Stimulated activated CD4-positive, alpha-beta T cell treated with anti-CD3 and anti-CD28 coated beads, Interleukin-4, amount 100 ng/mL, for 4 hours (primary cell): ENCODE measurements at regions not wholly inside any gene's neighbourhood (a gene's known extent, or its start where the extent isn't known, plus 50 kb on each side); places are given as distances from the start of the nearest gene placed in this dataset.
"Not testable (repeated sequence)": the region's sequence is repeated elsewhere in the genome, so short reads cannot be mapped to it uniquely, and the experiment has no call there.

Experiments
- DNase-seq, 2 experiments: peaks; one replicate each; pipeline ENCODE4 v3.0.0-alpha.2; 2020

- not testable (repeated sequence) for DNase-seq
These were observed 889.3 kb upstream of the NUDT12 start for GRCh38 chr5:104451911-104452310.

GRCh38 chr5:104444656-104445055 is 882.1 kb upstream of the NUDT12 start:
- no peak for DNase-seq

- no peak for DNase-seq
These were observed 881.1 kb upstream of the NUDT12 start for GRCh38 chr5:104443706-104444105.

GRCh38 chr5:104431981-104432380 is 869.4 kb upstream of the NUDT12 start:
- no peak for DNase-seq

- DNase-seq, result no peak
These were observed 868.5 kb upstream of the NUDT12 start for GRCh38 chr5:104431002-104431620.

GRCh38 chr5:104429911-104430310 is 867.3 kb upstream of the NUDT12 start:
- no peak for DNase-seq

GRCh38 chr5:104421431-104421830 is 858.8 kb upstream of the NUDT12 start:
- no peak for DNase-seq

GRCh38 chr5:104418056-104418455 is 855.5 kb upstream of the NUDT12 start:
- DNase-seq, result no peak

GRCh38 chr5:104412649-104413240 is 850.2 kb upstream of the NUDT12 start:
- no peak for DNase-seq

- no peak for DNase-seq
These were observed 838.4 kb upstream of the NUDT12 start for GRCh38 chr5:104400941-104401340.

GRCh38 chr5:104385906-104386305 is 823.3 kb upstream of the NUDT12 start:
- no peak for DNase-seq

- no peak for DNase-seq
These were observed 812.8 kb upstream of the NUDT12 start for GRCh38 chr5:104375345-104375744.

- no peak for DNase-seq
These were observed 810.2 kb upstream of the NUDT12 start for GRCh38 chr5:104372796-104373195.

- no peak for DNase-seq
These were observed 809.8 kb upstream of the NUDT12 start for GRCh38 chr5:104372376-104372775.

GRCh38 chr5:104370523-104370922 is 807.9 kb upstream of the NUDT12 start:
- DNase-seq, result no peak

- DNase-seq, result no peak
These were observed 805.4 kb upstream of the NUDT12 start for GRCh38 chr5:104367978-104368377.

GRCh38 chr5:104363567-104363966 is 801.0 kb upstream of the NUDT12 start:
- DNase-seq, result no peak

- DNase-seq, result no peak
These were observed 799.3 kb upstream of the NUDT12 start for GRCh38 chr5:104361932-104362331.

- DNase-seq, result no peak
These were observed 792.8 kb upstream of the NUDT12 start for GRCh38 chr5:104355350-104355749.

- DNase-seq, result no peak
These were observed 790.8 kb upstream of the NUDT12 start for GRCh38 chr5:104353371-104353770.

- no peak for DNase-seq
These were observed 790.4 kb upstream of the NUDT12 start for GRCh38 chr5:104352954-104353353.

- no peak for DNase-seq
These were observed 784.6 kb upstream of the NUDT12 start for GRCh38 chr5:104347119-104347708.

- no peak for DNase-seq
These were observed 782.8 kb upstream of the NUDT12 start for GRCh38 chr5:104345222-104346016.

GRCh38 chr5:104344809-104345208 is 782.2 kb upstream of the NUDT12 start:
- DNase-seq, result no peak
